IMR-90 (cell line): ENCODE measurements at regions not wholly inside any gene's neighbourhood (a gene's known extent, or its start where the extent isn't known, plus 50 kb on each side); places are given as distances from the start of the nearest gene placed in this dataset.

Experiments used
- CTCF ChIP-seq: conservative IDR thresholded peaks from 2 replicates; pipeline ENCODE4 v1.5.1; 2012; ENCODE audit warnings: mild to moderate bottlenecking, low read depth, low read length, improper control_type of control experiment
- FOS ChIP-seq: fragments of 150-350 bp; IDR thresholded peaks from 2 replicates; pipeline ENCODE4 v1.6.1; 2016; ENCODE audit warnings: low read depth, low read length
- MAFK ChIP-seq: IDR thresholded peaks from 2 replicates; pipeline ENCODE4 v1.6.1; 2012; ENCODE audit warnings: low read depth, low read length, improper control_type of control experiment
- POLR2A ChIP-seq: IDR thresholded peaks from 2 replicates; pipeline ENCODE4 v1.6.1; 2012; ENCODE audit warnings: mild to moderate bottlenecking, low read depth, low read length
- RCOR1 ChIP-seq: IDR thresholded peaks from 2 replicates; pipeline ENCODE4 v1.6.1; 2012; ENCODE audit warnings: mild to moderate bottlenecking, low read length, improper control_type of control experiment; ENCODE audit not compliant: insufficient replicate concordance
- SMC3 ChIP-seq: fragments of 150-350 bp; IDR thresholded peaks from 2 replicates; pipeline ENCODE4 v1.6.1; 2016; ENCODE audit warnings: low read depth, mild to moderate bottlenecking, antibody characterized with exemption, low read length, moderate library complexity

DNA sequence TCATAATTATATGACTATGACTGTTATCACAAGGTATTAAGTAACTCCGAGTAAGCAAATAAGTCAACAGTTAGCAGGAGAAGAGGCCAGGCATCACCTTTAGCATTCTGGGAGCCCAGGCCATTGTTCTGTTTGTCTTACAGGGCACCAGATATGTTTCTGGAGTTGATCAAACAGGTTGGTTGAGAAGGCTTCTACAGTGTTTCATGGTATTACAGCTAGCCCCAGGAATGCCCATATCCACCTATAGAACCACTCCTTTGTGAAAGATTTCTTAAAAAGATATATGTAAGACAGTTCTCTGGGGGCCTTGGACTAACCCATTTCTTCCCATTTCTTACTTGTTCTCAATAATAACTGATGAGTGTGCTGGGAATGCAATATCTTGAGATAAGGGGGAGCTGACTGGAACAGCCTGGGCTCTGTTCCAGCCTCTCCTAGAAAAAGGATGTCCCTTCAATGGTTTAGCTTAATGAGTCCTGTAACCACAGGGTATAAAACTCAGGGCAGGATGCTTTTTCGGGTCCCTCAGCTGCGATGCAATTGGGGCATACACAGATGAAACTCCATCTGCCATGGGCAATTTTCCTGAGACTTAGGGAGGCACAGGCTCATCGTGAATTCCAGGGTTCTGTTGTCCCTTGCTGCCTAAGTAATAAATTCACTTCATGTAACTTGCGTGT, 286.4 kb downstream of the BAMBI start:
- no peak for TF ChIP-seq CTCF
- TF ChIP-seq RCOR1 = no peak
- no peak for TF ChIP-seq FOS
- TF ChIP-seq POLR2A = no peak
- TF ChIP-seq SMC3 = no peak
- no peak for TF ChIP-seq MAFK
